Heart left ventricle (tissue), 13 donors: ENCODE measurements at regions not wholly inside any gene's neighbourhood (a gene's known extent, or its start where the extent isn't known, plus 50 kb on each side); places are given as distances from the start of the nearest gene placed in this dataset.

Experiments used
- CTCF ChIP-seq, 12 donors: fragments of 200-600 bp; sonication (generic) in 4 of 12; IDR thresholded peaks; one replicate each; pipeline versions ENCODE4 v1.5.0 to v1.8.0; 2018 to 2022; ENCODE audit warnings: antibody characterized with exemption in 12 of 12, mild to moderate bottlenecking in 5 of 12
- POLR2A ChIP-seq, 2 donors: fragments of 450-650 bp; IDR thresholded peaks; one replicate each; pipeline ENCODE4 v1.6.1; 2017; ENCODE audit warnings: antibody characterized with exemption in 2 of 2, mild to moderate bottlenecking in 2 of 2, moderate library complexity in 2 of 2
- donor health status: ischemic (EF 13 %, LVEDD 7.1; RV severe dilation, severe dysfunction).
- donor health status: DM: no; HTN: yes; CAD: no.
- donor health status: DM: no; HTN: no; CAD: no.
- donor health status: ischemic (EF 25% LVEDD 6.9; RV normal size, moderate dysfunction).
- donor health status: ischemic (EF 25% LVEDD 5.7; RV mildly dilated, moderate dysfunction).
- donor health status: ischemic (EF 35%, LVEDD 5.7; RV mildly dilated, moderate dysfunction).
- donor health status: nonischemic (EF 11% LVEDD 7.7; RV severe dilation, severe dysfunction).
- donor health status: DM: yes; HTN: yes; CAD: no.
- donor health status: PGD.
- donor health status: ischemic (EF 29% LVEDD 5.4; RV normal size, mild dysfunction).
- donor health status: nonischemic (EF 23%, LVEDD 6.1; RV moderate dilation, normal function).

- no peak for TF ChIP-seq CTCF (IDR thresholded peaks at IDR 0.05)
- no peak for TF ChIP-seq POLR2A (IDR thresholded peaks at IDR 0.05)
Observed at GRCh38 chr2:44101246-44101645, 67.4 kb upstream of the PPM1B start.
